Stomach (tissue), 4 donors: ENCODE measurements at regions not wholly inside any gene's neighbourhood (a gene's known extent, or its start where the extent isn't known, plus 50 kb on each side); places are given as distances from the start of the nearest gene placed in this dataset.

ENCODE experiments used
- POLR2A ChIP-seq, 4 donors: fragments of 450-650 bp; IDR thresholded peaks; one replicate each; pipeline ENCODE4 v1.6.1; 2016; ENCODE audit warnings: antibody characterized with exemption in 4 of 4, control low read depth in 2 of 4, mild to moderate bottlenecking in 1 of 4, moderate library complexity in 1 of 4
- TF ChIP-seq, protein P1 (sequence below), 7 experiments: fragments of 450-650 bp in 4 of 7; fragments of 200-600 bp in 3 of 7; sonication (generic) in 3 of 7; IDR thresholded peaks; one replicate each; pipeline ENCODE4 v1.5.1; 2016 to 2019; ENCODE audit warnings: antibody characterized with exemption in 7 of 7, control low read depth in 2 of 7, mild to moderate bottlenecking in 1 of 7

DNA sequence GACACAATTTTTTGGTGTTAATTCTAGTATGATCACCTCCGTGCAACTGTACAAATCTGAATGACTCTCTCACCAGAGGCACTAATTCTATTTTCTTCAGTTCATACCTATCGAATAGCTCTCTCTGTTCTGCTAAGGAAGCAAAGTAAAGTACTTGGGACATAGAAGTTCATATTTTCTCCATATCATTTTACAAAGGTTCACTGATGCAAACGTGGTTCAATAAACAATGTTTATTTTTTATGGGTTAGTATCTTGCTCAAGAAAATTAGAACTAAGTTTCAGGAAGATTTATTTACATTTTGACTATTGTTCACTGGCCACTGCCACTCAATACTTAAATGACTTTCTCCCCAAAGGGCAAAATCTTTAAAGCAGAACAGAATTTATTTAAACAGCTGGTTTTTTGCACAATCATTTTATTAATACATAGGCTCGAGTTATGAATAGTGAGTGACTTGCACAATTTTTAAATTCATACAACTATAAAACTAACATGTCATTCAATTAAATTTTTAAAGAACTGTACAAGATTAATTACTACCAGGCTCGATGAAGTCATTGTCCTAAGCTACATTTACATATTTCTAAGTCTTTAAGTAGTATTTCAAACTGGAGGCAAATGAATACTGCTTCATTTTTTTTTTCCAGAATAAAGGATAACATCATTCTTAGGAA lies 255.8 kb downstream of the C16orf95 start:
- TF ChIP-seq POLR2A (IDR thresholded peaks at IDR 0.05): no peak
- TF ChIP-seq, protein P1, sequence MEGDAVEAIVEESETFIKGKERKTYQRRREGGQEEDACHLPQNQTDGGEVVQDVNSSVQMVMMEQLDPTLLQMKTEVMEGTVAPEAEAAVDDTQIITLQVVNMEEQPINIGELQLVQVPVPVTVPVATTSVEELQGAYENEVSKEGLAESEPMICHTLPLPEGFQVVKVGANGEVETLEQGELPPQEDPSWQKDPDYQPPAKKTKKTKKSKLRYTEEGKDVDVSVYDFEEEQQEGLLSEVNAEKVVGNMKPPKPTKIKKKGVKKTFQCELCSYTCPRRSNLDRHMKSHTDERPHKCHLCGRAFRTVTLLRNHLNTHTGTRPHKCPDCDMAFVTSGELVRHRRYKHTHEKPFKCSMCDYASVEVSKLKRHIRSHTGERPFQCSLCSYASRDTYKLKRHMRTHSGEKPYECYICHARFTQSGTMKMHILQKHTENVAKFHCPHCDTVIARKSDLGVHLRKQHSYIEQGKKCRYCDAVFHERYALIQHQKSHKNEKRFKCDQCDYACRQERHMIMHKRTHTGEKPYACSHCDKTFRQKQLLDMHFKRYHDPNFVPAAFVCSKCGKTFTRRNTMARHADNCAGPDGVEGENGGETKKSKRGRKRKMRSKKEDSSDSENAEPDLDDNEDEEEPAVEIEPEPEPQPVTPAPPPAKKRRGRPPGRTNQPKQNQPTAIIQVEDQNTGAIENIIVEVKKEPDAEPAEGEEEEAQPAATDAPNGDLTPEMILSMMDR (IDR thresholded peaks at IDR 0.05): no peak
